Keratinocyte (primary cell): ENCODE measurements at regions not wholly inside any gene's neighbourhood (a gene's known extent, or its start where the extent isn't known, plus 50 kb on each side); places are given as distances from the start of the nearest gene placed in this dataset.

Source experiments
- EZH2 ChIP-seq: IDR thresholded peaks from one replicate; pipeline ENCODE4 v1.6.1; 2012; ENCODE audit warnings: inconsistent platforms, mild to moderate bottlenecking, low read length, moderate library complexity
- TF ChIP-seq, protein P1 (sequence below), 3 experiments: IDR thresholded peaks in 1 of 3; conservative IDR thresholded peaks in 1 of 3; optimal IDR thresholded peaks in 1 of 3; 2 replicates in 2 of 3; 3 replicates in 1 of 3; pipeline versions ENCODE3 to v1.5.1; 2011; ENCODE audit warnings: low read length in 3 of 3, mild to moderate bottlenecking in 3 of 3, moderate library complexity in 2 of 3, control low read depth in 1 of 3, inconsistent platforms in 1 of 3; ENCODE audit not compliant: insufficient read depth in 2 of 3; ENCODE audit errors: extremely low read depth in 1 of 3

DNA sequence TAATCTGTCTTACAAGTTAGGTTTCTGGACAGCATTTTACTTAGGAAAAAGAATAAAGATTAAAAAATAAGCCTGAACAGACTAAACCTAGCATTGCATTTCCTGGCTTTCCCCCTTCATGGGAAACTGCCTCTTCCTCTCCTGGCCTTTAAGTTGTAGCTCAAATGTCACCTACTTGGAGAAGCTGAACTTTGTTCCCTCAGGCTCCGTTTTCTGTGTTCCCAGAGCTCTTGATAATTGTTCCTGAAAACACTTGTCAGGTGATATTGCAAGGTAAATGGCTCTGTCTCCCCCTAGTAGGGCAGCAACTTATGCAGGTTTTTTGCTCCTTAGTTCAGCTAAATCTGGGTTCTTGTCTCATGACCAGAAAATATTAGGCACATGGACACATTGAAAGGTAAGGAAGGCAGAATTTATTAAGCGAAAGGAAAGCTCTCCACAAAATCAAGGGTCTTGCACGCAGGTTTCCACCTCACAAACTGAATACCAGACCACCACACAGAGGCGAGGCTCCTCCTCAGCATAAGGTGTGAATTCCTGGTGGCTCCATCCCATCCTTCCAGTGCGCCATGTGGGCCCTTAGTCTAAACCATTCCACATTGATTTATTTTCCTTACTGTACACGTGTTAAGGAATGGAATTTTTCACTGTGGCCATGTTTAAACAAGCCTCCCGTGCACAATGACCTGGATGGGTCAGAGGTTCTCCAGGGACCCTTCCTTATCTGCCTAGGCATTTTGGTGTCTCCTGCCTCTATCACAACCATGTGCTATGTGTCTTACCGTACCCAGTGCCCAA lies 229.3 kb downstream of the HNMT start:
- TF ChIP-seq, protein P1, sequence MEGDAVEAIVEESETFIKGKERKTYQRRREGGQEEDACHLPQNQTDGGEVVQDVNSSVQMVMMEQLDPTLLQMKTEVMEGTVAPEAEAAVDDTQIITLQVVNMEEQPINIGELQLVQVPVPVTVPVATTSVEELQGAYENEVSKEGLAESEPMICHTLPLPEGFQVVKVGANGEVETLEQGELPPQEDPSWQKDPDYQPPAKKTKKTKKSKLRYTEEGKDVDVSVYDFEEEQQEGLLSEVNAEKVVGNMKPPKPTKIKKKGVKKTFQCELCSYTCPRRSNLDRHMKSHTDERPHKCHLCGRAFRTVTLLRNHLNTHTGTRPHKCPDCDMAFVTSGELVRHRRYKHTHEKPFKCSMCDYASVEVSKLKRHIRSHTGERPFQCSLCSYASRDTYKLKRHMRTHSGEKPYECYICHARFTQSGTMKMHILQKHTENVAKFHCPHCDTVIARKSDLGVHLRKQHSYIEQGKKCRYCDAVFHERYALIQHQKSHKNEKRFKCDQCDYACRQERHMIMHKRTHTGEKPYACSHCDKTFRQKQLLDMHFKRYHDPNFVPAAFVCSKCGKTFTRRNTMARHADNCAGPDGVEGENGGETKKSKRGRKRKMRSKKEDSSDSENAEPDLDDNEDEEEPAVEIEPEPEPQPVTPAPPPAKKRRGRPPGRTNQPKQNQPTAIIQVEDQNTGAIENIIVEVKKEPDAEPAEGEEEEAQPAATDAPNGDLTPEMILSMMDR (optimal IDR thresholded peaks at IDR 0.05 in 1 of 3, IDR thresholded peaks at IDR 0.05 in 1 of 3, conservative IDR thresholded peaks at IDR 0.05 in 1 of 3; ENCODE audit: extremely low read depth in 1 of 3, insufficient read depth in 2 of 3, low read length in 3 of 3): no peak
- TF ChIP-seq EZH2: no peak
